Breast epithelium (tissue), 3 donors: ENCODE measurements at regions not wholly inside any gene's neighbourhood (a gene's known extent, or its start where the extent isn't known, plus 50 kb on each side); places are given as distances from the start of the nearest gene placed in this dataset.
"Not testable (repeated sequence)": the region's sequence is repeated elsewhere in the genome, so short reads cannot be mapped to it uniquely, and the experiment has no call there.

ENCODE experiments used
- POLR2A ChIP-seq: fragments of 450-650 bp; IDR thresholded peaks from one replicate; pipeline ENCODE4 v1.6.1; 2016; ENCODE audit warnings: antibody characterized with exemption, mild to moderate bottlenecking, moderate library complexity
- POLR2AphosphoS5 ChIP-seq, 3 donors: sonication (generic); formaldehyde crosslinking; IDR thresholded peaks; one replicate each; pipeline ENCODE4 v1.6.1; 2017; ENCODE audit warnings: antibody characterized with exemption in 3 of 3
- TF ChIP-seq, protein P1 (sequence below), 3 donors: fragments of 450-650 bp; IDR thresholded peaks; one replicate each; pipeline ENCODE4 v1.5.1; 2016 to 2017; ENCODE audit warnings: antibody characterized with exemption in 3 of 3, mild to moderate bottlenecking in 3 of 3, moderate library complexity in 3 of 3

DNA sequence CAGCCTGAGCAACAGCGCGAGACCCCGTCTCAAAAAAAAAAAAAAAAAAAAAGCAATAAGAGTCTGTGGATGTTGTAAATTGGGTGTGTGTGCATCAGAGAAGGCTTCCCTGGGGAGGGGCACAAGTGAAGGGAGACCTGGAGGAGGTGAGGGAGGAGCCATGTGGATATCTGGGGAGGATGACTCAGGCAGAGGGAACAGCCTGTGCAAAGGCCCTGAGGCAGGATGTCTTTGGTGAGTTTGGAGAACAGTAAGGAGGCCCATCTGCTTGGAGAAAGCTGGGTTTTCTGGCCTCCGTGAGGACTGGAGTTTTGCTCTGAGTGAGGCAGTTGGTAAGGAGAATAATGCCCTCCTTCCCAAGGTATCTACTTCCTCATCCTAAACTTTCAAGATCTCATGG lies 81.9 kb upstream of the ADGRL1 start:
- TF ChIP-seq, protein P1, sequence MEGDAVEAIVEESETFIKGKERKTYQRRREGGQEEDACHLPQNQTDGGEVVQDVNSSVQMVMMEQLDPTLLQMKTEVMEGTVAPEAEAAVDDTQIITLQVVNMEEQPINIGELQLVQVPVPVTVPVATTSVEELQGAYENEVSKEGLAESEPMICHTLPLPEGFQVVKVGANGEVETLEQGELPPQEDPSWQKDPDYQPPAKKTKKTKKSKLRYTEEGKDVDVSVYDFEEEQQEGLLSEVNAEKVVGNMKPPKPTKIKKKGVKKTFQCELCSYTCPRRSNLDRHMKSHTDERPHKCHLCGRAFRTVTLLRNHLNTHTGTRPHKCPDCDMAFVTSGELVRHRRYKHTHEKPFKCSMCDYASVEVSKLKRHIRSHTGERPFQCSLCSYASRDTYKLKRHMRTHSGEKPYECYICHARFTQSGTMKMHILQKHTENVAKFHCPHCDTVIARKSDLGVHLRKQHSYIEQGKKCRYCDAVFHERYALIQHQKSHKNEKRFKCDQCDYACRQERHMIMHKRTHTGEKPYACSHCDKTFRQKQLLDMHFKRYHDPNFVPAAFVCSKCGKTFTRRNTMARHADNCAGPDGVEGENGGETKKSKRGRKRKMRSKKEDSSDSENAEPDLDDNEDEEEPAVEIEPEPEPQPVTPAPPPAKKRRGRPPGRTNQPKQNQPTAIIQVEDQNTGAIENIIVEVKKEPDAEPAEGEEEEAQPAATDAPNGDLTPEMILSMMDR (IDR thresholded peaks at IDR 0.05): not testable (repeated sequence)
- not testable (repeated sequence) for TF ChIP-seq POLR2A; POLR2AphosphoS5 (IDR thresholded peaks at IDR 0.05)
